Neural cell (in vitro differentiated cells): ENCODE measurements at regions not wholly inside any gene's neighbourhood (a gene's known extent, or its start where the extent isn't known, plus 50 kb on each side); places are given as distances from the start of the nearest gene placed in this dataset.

Experiments
- EP300 ChIP-seq: fragments of 450-650 bp; conservative IDR thresholded peaks from 2 replicates; pipeline ENCODE4 v1.6.1; 2014; ENCODE audit warnings: antibody characterized with exemption, mild to moderate bottlenecking, moderate library complexity; ENCODE audit not compliant: poor library complexity, severe bottlenecking
- EZH2 ChIP-seq: fragments of 200-600, 300-800 bp; shearing (Covaris generic), sonication (generic); IDR thresholded peaks from 2 replicates; pipeline ENCODE4 v1.6.1; 2014; ENCODE audit warnings: antibody characterized with exemption, low read length, borderline replicate concordance, mild to moderate bottlenecking; ENCODE audit not compliant: insufficient read depth, poor library complexity, severe bottlenecking
- MXI1 ChIP-seq: fragments of 450-650 bp; conservative IDR thresholded peaks from 2 replicates; pipeline ENCODE4 v1.6.1; 2014; ENCODE audit warnings: antibody characterized with exemption, mild to moderate bottlenecking; ENCODE audit not compliant: poor library complexity, severe bottlenecking
- POLR2AphosphoS5 ChIP-seq: IDR thresholded peaks from 2 replicates; pipeline ENCODE4 v1.6.1; 2012
- RAD21 ChIP-seq: fragments of 450-650 bp; conservative IDR thresholded peaks from 2 replicates; pipeline ENCODE4 v1.6.1; 2014; ENCODE audit warnings: antibody characterized with exemption, mild to moderate bottlenecking, moderate library complexity
- REST ChIP-seq: IDR thresholded peaks from 2 replicates; pipeline ENCODE4 v1.6.1; 2012; ENCODE audit warnings: borderline replicate concordance
- TAF1 ChIP-seq: IDR thresholded peaks from 2 replicates; pipeline ENCODE4 v1.6.1; 2012; ENCODE audit warnings: low read depth
- TF ChIP-seq, protein P1 (sequence below): fragments of 450-650 bp; IDR thresholded peaks from 2 replicates; pipeline ENCODE4 v1.5.1; 2014; ENCODE audit warnings: antibody characterized with exemption, mild to moderate bottlenecking, moderate library complexity; ENCODE audit not compliant: poor library complexity, severe bottlenecking

DNA sequence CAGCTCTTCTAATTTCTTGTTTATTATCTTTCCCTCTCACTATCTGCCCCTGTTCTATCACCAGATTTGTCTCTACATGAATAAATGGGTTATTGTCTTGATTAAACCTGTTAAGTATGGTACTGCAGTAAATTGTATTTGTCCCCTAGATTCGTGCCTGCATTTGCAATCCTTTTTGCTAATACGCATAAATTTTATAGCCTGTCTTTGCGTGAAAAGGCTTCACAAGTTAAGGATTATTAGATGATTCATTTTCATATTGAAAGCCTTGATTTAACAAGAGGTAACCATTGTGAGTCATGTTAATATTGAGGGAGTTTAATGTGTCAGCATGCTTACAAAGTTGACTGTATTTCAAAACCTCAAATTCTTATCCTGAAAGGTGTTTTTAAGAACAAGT lies 204.6 kb downstream of the PCSK1 start:
- TF ChIP-seq, protein P1, sequence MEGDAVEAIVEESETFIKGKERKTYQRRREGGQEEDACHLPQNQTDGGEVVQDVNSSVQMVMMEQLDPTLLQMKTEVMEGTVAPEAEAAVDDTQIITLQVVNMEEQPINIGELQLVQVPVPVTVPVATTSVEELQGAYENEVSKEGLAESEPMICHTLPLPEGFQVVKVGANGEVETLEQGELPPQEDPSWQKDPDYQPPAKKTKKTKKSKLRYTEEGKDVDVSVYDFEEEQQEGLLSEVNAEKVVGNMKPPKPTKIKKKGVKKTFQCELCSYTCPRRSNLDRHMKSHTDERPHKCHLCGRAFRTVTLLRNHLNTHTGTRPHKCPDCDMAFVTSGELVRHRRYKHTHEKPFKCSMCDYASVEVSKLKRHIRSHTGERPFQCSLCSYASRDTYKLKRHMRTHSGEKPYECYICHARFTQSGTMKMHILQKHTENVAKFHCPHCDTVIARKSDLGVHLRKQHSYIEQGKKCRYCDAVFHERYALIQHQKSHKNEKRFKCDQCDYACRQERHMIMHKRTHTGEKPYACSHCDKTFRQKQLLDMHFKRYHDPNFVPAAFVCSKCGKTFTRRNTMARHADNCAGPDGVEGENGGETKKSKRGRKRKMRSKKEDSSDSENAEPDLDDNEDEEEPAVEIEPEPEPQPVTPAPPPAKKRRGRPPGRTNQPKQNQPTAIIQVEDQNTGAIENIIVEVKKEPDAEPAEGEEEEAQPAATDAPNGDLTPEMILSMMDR, result no peak
- TF ChIP-seq POLR2AphosphoS5 (no peak), MXI1 (no peak), EP300 (no peak), EZH2 (no peak), RAD21 (no peak), REST (no peak), TAF1 (no peak)
